Neuronal stem cell (in vitro differentiated cells): ENCODE measurements at regions not wholly inside any gene's neighbourhood (a gene's known extent, or its start where the extent isn't known, plus 50 kb on each side); places are given as distances from the start of the nearest gene placed in this dataset.

Source experiments
- DNase-seq: peaks from one replicate; pipeline ENCODE4 v3.0.0-alpha.2; 2013; ENCODE audit warnings: low spot score
- H2AFZ ChIP-seq: one replicate; pipeline ENCODE4 v1.6.1; 2013; ENCODE audit warnings: mild to moderate bottlenecking, low read length, inconsistent platforms
- H2AK5ac ChIP-seq: 2 replicates; pipeline ENCODE4 v1.6.1; 2013; ENCODE audit warnings: low read depth, mild to moderate bottlenecking, inconsistent platforms, low read length, moderate library complexity, mixed read lengths
- H2BK120ac ChIP-seq: 2 replicates; pipeline ENCODE4 v1.6.1; 2013; ENCODE audit warnings: low read depth, mild to moderate bottlenecking, inconsistent platforms, low read length, moderate library complexity, mixed read lengths
- H2BK12ac ChIP-seq: one replicate; pipeline ENCODE4 v1.6.1; 2013; ENCODE audit warnings: low read length, inconsistent platforms
- H2BK15ac ChIP-seq: 2 replicates; pipeline ENCODE4 v1.6.1; 2013; ENCODE audit warnings: mild to moderate bottlenecking, low read length, inconsistent platforms, mixed read lengths
- H2BK5ac ChIP-seq: one replicate; pipeline ENCODE4 v1.6.1; 2013; ENCODE audit warnings: inconsistent platforms, mild to moderate bottlenecking, low read length, moderate library complexity
- H3K14ac ChIP-seq: one replicate; pipeline ENCODE4 v1.6.1; 2013; ENCODE audit warnings: low read length, inconsistent platforms
- H3K18ac ChIP-seq: 2 replicates; pipeline ENCODE4 v1.6.1; 2013; ENCODE audit warnings: low read length, inconsistent platforms
- H3K23ac ChIP-seq: 2 replicates; pipeline ENCODE4 v1.6.1; 2013; ENCODE audit warnings: low read depth, mild to moderate bottlenecking, mixed read lengths, low read length, inconsistent platforms; ENCODE audit not compliant: poor library complexity
- H3K27ac ChIP-seq: replicated peaks from 3 replicates; pipeline ENCODE4 v1.5.1; 2013; ENCODE audit warnings: low read length, inconsistent platforms
- H3K27me3 ChIP-seq, 3 experiments: 2 replicates each; pipeline ENCODE4 v1.6.1; 2013; ENCODE audit warnings: low read length in 3 of 3, mild to moderate bottlenecking in 2 of 3, inconsistent platforms in 1 of 3, low read depth in 1 of 3, mixed read lengths in 1 of 3, moderate library complexity in 1 of 3; ENCODE audit not compliant: control insufficient read depth in 3 of 3, insufficient read depth in 3 of 3
- H3K36me3 ChIP-seq, 2 donors: replicated peaks in 1 of 2; 2 replicates each; pipeline ENCODE4 v1.6.1; 2013; ENCODE audit warnings: low read length in 2 of 2; ENCODE audit not compliant: control insufficient read depth in 2 of 2, insufficient read depth in 2 of 2
- H3K4ac ChIP-seq: 2 replicates; pipeline ENCODE4 v1.6.1; 2013; ENCODE audit warnings: inconsistent platforms, mild to moderate bottlenecking, low read length, moderate library complexity
- H3K4me1 ChIP-seq, 2 donors: 1 replicate in 1 of 2; 2 replicates in 1 of 2; pipeline ENCODE4 v1.6.1; 2013; ENCODE audit warnings: low read length in 2 of 2, low read depth in 1 of 2; ENCODE audit not compliant: control insufficient read depth in 2 of 2, insufficient read depth in 1 of 2
- H3K4me2 ChIP-seq: one replicate; pipeline ENCODE4 v1.6.1; 2013; ENCODE audit warnings: mild to moderate bottlenecking, low read length, inconsistent platforms; ENCODE audit not compliant: insufficient read depth, poor library complexity, severe bottlenecking
- H3K4me3 ChIP-seq, 2 donors: 2 replicates each; pipeline ENCODE4 v1.5.1; 2013; ENCODE audit warnings: low read length in 2 of 2, mild to moderate bottlenecking in 2 of 2, inconsistent platforms in 1 of 2, moderate library complexity in 1 of 2
- H3K79me1 ChIP-seq: one replicate; pipeline ENCODE4 v1.6.1; 2013; ENCODE audit warnings: low read depth, mild to moderate bottlenecking, inconsistent platforms, low read length, moderate library complexity
- H3K9ac ChIP-seq: one replicate; pipeline ENCODE4 v1.6.1; 2013; ENCODE audit warnings: mild to moderate bottlenecking, low read depth, low read length, inconsistent platforms; ENCODE audit not compliant: poor library complexity
- H3K9me3 ChIP-seq, 2 donors: replicated peaks in 1 of 2; 2 replicates each; pipeline versions ENCODE3 to v1.6.1; 2013; ENCODE audit warnings: low read length in 2 of 2, mild to moderate bottlenecking in 2 of 2, inconsistent platforms in 1 of 2, low read depth in 1 of 2, mixed read lengths in 1 of 2, moderate library complexity in 1 of 2; ENCODE audit not compliant: control insufficient read depth in 2 of 2, insufficient read depth in 1 of 2
- H4K8ac ChIP-seq: one replicate; pipeline ENCODE4 v1.6.1; 2013; ENCODE audit warnings: low read depth, mild to moderate bottlenecking, inconsistent platforms, low read length, moderate library complexity
- H4K91ac ChIP-seq: one replicate; pipeline ENCODE4 v1.6.1; 2013; ENCODE audit warnings: low read length, low read depth, mild to moderate bottlenecking, inconsistent platforms; ENCODE audit not compliant: poor library complexity
- WGBS, 2 donors: extraction: QIAGEN DNeasy Blood & Tissue Kit; methylation state at CpG; one replicate each; pipeline ENCODE4 v1.1.7; 2013; ENCODE audit warnings: missing lambda C conversion rate in 2 of 2, mixed read lengths in 1 of 2; ENCODE audit not compliant: insufficient read length in 2 of 2, insufficient replicate concordance in 1 of 2; ENCODE audit errors: extremely low coverage in 2 of 2; 5-methylcytosine and 5-hydroxymethylcytosine counted together

GRCh38 chr5:26660116-26660515 lies 378.3 kb downstream of the CDH9 start:
- Histone ChIP-seq H2AFZ (peak overlapping the region; percentile 3), H2BK5ac (no peak overlapping the region), H2BK120ac (no peak overlapping the region), H3K9me3 (peaks cover 0 to 2% of the 10 kb centered on the region in 2 donors), H3K9ac (no peak overlapping the region), H3K4me2 (no peak overlapping the region), H2BK12ac (no peak overlapping the region), H4K91ac (no peak overlapping the region), H3K14ac (no peak overlapping the region), H3K18ac (no peak overlapping the region), H3K79me1 (no peaks in the 10 kb centered on the region), H4K8ac (no peak overlapping the region), H2AK5ac (no peak overlapping the region), H3K27me3 (no peaks in the 10 kb centered on the region), H2BK15ac (no peak overlapping the region), H3K4me3 (no peak overlapping the region), H3K27ac (no peak overlapping the region), H3K36me3 (no peaks in the 10 kb centered on the region), H3K4me1 (no peaks in the 10 kb centered on the region), H3K23ac (no peak overlapping the region), H3K4ac (no peak overlapping the region)
- no peak for DNase-seq
- no CpG with 5 or more reads among the region's 12 CpGs for WGBS, 2 donors

DNA sequence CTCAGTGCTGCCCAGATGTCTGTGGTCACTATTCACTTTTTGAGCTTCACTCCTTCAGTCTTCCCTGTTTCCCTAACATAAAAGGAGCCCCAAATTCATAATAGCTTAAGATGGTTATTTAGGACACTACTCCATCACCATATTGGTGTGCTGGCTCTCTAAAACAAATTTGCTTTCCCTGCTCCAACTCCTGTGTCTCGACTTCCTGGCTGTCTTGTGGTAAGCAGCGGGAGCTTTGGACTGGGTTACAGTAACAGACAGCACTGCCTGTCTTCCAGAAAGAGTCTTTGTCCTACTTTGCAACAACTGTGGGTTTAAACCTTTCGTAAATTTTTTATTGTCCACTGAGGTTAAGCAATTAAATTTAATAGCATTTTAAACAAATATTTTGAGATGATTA lies 389.4 kb downstream of the CDH9 start:
- no peak overlapping the region for H2AK5ac ChIP-seq
- no peak overlapping the region for H2BK15ac ChIP-seq
- no peak overlapping the region for H3K4ac ChIP-seq
- peaks cover 0 to 9% of the 10 kb centered on the region in 2 donors for H3K9me3 ChIP-seq
- H3K27ac ChIP-seq = no peak overlapping the region
- no peaks in the 10 kb centered on the region for H3K79me1 ChIP-seq
- no CpG with 5 or more reads among the region's 3 CpGs for WGBS, 2 donors
- no peak overlapping the region for H2BK5ac ChIP-seq
- H3K4me1 ChIP-seq = peaks cover 0 to 2% of the 10 kb centered on the region in 2 donors
- no peak overlapping the region for H3K14ac ChIP-seq
- H3K27me3 ChIP-seq = no peaks in the 10 kb centered on the region
- no peak overlapping the region for H3K9ac ChIP-seq
- H2AFZ ChIP-seq = peak overlapping the region; percentile 80
- H3K23ac ChIP-seq = no peak overlapping the region
- DNase-seq = no peak
- H4K8ac ChIP-seq = no peak overlapping the region
- H3K4me2 ChIP-seq = no peak overlapping the region
- H3K36me3 ChIP-seq = no peaks in the 10 kb centered on the region
- no peak overlapping the region for H3K18ac ChIP-seq
- no peak overlapping the region for H2BK12ac ChIP-seq
- no peak overlapping the region for H2BK120ac ChIP-seq
- no peak overlapping the region for H3K4me3 ChIP-seq
- no peak overlapping the region for H4K91ac ChIP-seq

DNA sequence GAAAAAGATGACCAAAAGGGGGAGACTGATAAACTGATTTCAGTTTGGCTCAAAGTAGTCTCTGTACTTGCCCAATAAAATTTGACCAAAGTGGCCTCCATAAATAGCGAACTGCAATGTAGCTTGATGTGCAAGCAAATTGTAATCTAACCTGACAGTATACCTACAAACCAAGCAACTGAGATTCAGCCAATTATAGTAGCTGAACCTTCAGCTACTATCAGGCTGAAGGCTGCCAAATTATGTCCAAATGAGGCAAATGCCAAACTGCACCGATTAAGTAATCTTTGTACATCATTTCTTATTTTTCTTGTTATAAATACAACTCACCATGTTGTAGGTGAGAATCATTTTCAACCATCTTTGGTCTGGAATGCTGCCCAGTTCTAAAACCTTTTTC lies 390.6 kb downstream of the CDH9 start:
- Histone ChIP-seq H3K9me3 (peaks cover 0 to 9% of the 10 kb centered on the region in 2 donors), H2BK15ac (no peak overlapping the region), H2BK120ac (no peak overlapping the region), H3K27ac (no peak overlapping the region), H2AFZ (no peak overlapping the region), H3K36me3 (no peaks in the 10 kb centered on the region), H3K4me2 (no peak overlapping the region), H2AK5ac (no peak overlapping the region), H3K23ac (no peak overlapping the region), H4K91ac (no peak overlapping the region), H2BK5ac (no peak overlapping the region), H4K8ac (no peak overlapping the region), H3K4me1 (peaks cover 0 to 2% of the 10 kb centered on the region in 2 donors), H2BK12ac (no peak overlapping the region), H3K27me3 (no peaks in the 10 kb centered on the region), H3K9ac (no peak overlapping the region), H3K18ac (no peak overlapping the region), H3K4ac (no peak overlapping the region), H3K14ac (no peak overlapping the region), H3K4me3 (no peak overlapping the region), H3K79me1 (no peaks in the 10 kb centered on the region)
- DNase-seq = no peak
- WGBS, 2 donors = no CpG with 5 or more reads among the region's 2 CpGs

- Histone ChIP-seq H3K27me3 (no peaks in the 10 kb centered on the region), H3K4ac (no peak overlapping the region), H3K79me1 (no peaks in the 10 kb centered on the region), H2BK15ac (no peak overlapping the region), H3K23ac (no peak overlapping the region), H3K27ac (no peak overlapping the region), H3K4me2 (no peak overlapping the region), H4K8ac (no peak overlapping the region), H2AK5ac (no peak overlapping the region), H2AFZ (no peak overlapping the region), H3K9me3 (peaks cover 0 to 4% of the 10 kb centered on the region in 2 donors), H2BK5ac (no peak overlapping the region), H2BK120ac (no peak overlapping the region), H3K4me1 (peaks cover 0 to 2% of the 10 kb centered on the region in 2 donors), H3K9ac (no peak overlapping the region), H2BK12ac (no peak overlapping the region), H3K14ac (no peak overlapping the region), H3K18ac (no peak overlapping the region), H3K4me3 (no peak overlapping the region), H4K91ac (no peak overlapping the region), H3K36me3 (no peaks in the 10 kb centered on the region)
- DNase-seq = no peak
- WGBS, 2 donors = no CpG with 5 or more reads among the region's 5 CpGs
Observed at GRCh38 chr5:26645659-26646058, 392.7 kb downstream of the CDH9 start.
